ENCODE measurements at regions not wholly inside any gene's neighbourhood (a gene's known extent, or its start where the extent isn't known, plus 50 kb on each side); places are given as distances from the start of the nearest gene placed in this dataset.
"Not testable (repeated sequence)": the region's sequence is repeated elsewhere in the genome, so short reads cannot be mapped to it uniquely, and the experiment has no call there.

DNA sequence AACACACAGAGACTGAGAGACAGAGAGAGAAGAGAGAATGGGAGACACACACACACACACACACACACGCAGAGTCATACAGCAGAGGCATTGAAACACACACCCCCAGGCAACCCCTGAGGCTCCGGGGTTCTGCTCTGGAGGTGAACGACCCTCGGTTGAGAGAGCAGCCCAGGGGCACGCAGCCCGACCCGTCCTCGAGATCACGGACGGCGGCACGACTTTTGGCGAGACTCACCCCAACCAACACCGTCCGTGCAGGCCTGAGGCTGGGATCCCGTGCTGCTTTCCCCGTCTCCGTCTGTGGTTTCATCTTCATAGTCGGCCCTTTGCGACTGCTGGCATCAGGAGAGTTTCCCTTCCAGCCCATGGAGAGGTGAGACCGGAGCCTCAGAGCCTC lies 683.9 kb upstream of the TPTE start:
- H3K27ac ChIP-seq (ENCODE audit: extremely low read depth, low read depth, low read length); H4K20me1 ChIP-seq (replicated peaks; ENCODE audit: control insufficient read depth, insufficient read depth, low read length); intact Hi-C loops (cut with micrococcal nuclease); H3K79me2 ChIP-seq (ENCODE audit: control insufficient read depth, insufficient read depth, low read length); ATAC-seq; CTCF ChIA-PET (ENCODE audit: low intra/inter-chr PET ratio); POLR2A ChIA-PET; H3K9me1 ChIP-seq (ENCODE audit: control insufficient read depth, insufficient read depth, low read length); H3K27me3 ChIP-seq (ENCODE audit: control insufficient read depth in 2 of 2, insufficient read depth in 2 of 2, low read length in 2 of 2); FAIRE-seq; in situ Hi-C loops (cut with MboI); H3K9me3 ChIP-seq (replicated peaks; ENCODE audit: control insufficient read depth, insufficient read depth, low read depth, low read length); DNase-seq (ENCODE audit: extremely low read depth in 1 of 4, low spot score in 3 of 4); H3K36me3 ChIP-seq (ENCODE audit: control insufficient read depth, insufficient read depth, low read length): not testable (repeated sequence)
- TF ChIP-seq KDM5B (IDR thresholded peaks at IDR 0.05; ENCODE audit: insufficient replicate concordance, low read depth, low read length): peak; percentile 29
- Histone ChIP-seq H3K4me3 (peak overlapping the region; percentile 43), H3K9ac (ENCODE audit: insufficient read depth in 1 of 2, low read depth in 2 of 2, low read length in 2 of 2) (peak overlapping the region; percentile 42 to 81), H3K4me1 (replicated peaks in 1 of 2; ENCODE audit: control insufficient read depth in 2 of 2, insufficient read depth in 2 of 2, low read length in 2 of 2) (peaks cover 3 to 26% of the 10 kb centered on the region in 2 experiments; a peak in 3 of 5 replicates), H3K4me2 (ENCODE audit: insufficient read depth, low read length) (peak overlapping the region; percentile 77), H2AFZ (ENCODE audit: low read depth, low read length) (peak overlapping the region; percentile 84)
- WGBS (ENCODE audit: insufficient coverage, low coverage, missing lambda C conversion rate): 40% methylated on average over 20 of the region's 21 CpGs
- TSS peak; percentile 30 for BruUV-seq (replicated peaks)

DNA sequence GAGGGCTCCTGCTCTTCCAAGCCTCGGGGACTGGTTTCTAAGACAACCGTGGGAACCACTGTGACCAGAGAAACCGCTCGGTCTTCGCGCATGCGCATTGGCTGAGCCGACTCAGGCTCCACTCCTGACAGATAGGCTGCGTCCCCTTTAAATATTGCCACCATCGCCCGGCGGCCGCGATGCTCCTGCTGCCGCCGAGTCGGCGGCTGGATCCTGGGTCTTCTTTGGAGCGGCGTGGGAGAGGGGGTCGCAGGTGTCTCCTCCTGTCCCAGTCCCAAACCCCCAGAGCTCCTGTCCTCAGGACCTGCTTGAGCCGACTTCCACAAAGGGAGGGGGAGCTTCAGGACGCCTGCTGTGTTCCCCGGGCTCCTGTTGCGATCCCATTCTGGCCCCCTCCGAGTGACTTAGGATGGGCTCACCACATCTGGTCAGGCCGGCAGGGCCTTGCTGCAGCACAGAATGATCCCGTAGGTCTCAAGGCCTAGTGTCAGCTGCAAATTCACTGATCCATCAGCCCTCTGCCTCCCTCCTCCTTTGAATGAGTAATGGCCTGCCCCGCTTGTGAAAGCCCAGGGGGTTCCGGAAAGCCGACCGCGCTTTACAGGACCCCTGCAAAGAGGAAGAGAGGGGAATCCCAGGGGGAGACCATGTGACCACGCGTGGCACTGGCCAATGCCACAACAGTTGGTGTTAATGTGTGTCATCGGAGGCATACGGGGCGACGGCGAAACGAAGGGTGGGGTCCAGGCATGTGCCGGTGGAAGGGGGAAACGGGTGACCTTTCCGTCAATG lies 683.2 kb upstream of the TPTE start:
- H4K20me1 ChIP-seq (replicated peaks; ENCODE audit: control insufficient read depth, insufficient read depth, low read length): no peaks in the 10 kb centered on the region
- DNase-seq (ENCODE audit: extremely low read depth in 1 of 4, low spot score in 3 of 4) (peak; percentile 35 to 90 (median 44)), FAIRE-seq (no peak), ATAC-seq (peak; percentile 42; the same call in 2 of the 3 replicates)
- 26% methylated on average over 44 of the region's 44 CpGs for WGBS (ENCODE audit: insufficient coverage, low coverage, missing lambda C conversion rate)
- TSS peak; percentile 23 for BruUV-seq (replicated peaks)
- no peaks in the 10 kb centered on the region for H3K27me3 ChIP-seq (ENCODE audit: control insufficient read depth in 2 of 2, insufficient read depth in 2 of 2, low read length in 2 of 2)
- H3K4me3 ChIP-seq: peak overlapping the region; percentile 43
- peak overlapping the region; percentile 84 for H2AFZ ChIP-seq (ENCODE audit: low read depth, low read length)
- intact Hi-C loops (cut with micrococcal nuclease): no loop called here
- peak overlapping the region; percentile 23; the same call in 1 of the 3 replicates for H3K27ac ChIP-seq (ENCODE audit: extremely low read depth, low read depth, low read length)
- no peaks in the 10 kb centered on the region for H3K9me3 ChIP-seq (replicated peaks; ENCODE audit: control insufficient read depth, insufficient read depth, low read depth, low read length)
- no peaks in the 10 kb centered on the region for H3K9me1 ChIP-seq (ENCODE audit: control insufficient read depth, insufficient read depth, low read length)
- ChIA-PET CTCF (ENCODE audit: low intra/inter-chr PET ratio) (no interaction called here), POLR2A (no interaction called here)
- peak overlapping the region; percentile 10 to 81; a peak in 3 of 4 replicates for H3K9ac ChIP-seq (ENCODE audit: insufficient read depth in 1 of 2, low read depth in 2 of 2, low read length in 2 of 2)
- H3K79me2 ChIP-seq (ENCODE audit: control insufficient read depth, insufficient read depth, low read length): peaks cover 10% of the 10 kb centered on the region; the same call in 2 of the 3 replicates
- peak overlapping the region; percentile 77 for H3K4me2 ChIP-seq (ENCODE audit: insufficient read depth, low read length)
- H3K36me3 ChIP-seq (ENCODE audit: control insufficient read depth, insufficient read depth, low read length): no peaks in the 10 kb centered on the region
- H3K4me1 ChIP-seq (replicated peaks in 1 of 2; ENCODE audit: control insufficient read depth in 2 of 2, insufficient read depth in 2 of 2, low read length in 2 of 2): peaks cover 3 to 26% of the 10 kb centered on the region in 2 experiments; a peak in 3 of 5 replicates
- in situ Hi-C loops (cut with MboI): no loop called here
- TF ChIP-seq, protein P1, sequence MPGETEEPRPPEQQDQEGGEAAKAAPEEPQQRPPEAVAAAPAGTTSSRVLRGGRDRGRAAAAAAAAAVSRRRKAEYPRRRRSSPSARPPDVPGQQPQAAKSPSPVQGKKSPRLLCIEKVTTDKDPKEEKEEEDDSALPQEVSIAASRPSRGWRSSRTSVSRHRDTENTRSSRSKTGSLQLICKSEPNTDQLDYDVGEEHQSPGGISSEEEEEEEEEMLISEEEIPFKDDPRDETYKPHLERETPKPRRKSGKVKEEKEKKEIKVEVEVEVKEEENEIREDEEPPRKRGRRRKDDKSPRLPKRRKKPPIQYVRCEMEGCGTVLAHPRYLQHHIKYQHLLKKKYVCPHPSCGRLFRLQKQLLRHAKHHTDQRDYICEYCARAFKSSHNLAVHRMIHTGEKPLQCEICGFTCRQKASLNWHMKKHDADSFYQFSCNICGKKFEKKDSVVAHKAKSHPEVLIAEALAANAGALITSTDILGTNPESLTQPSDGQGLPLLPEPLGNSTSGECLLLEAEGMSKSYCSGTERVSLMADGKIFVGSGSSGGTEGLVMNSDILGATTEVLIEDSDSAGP (CRISPR knock-in tag; IDR thresholded peaks at IDR 0.05): peak; percentile 89
- TF ChIP-seq MEIS2 (IDR thresholded peaks at IDR 0.05; ENCODE audit: partially characterized antibody): peak; percentile 45
- no peak for TF ChIP-seq SRSF9 (IDR thresholded peaks at IDR 0.05; ENCODE audit: borderline replicate concordance, low read depth, low read length)
- TF ChIP-seq RFX1 (IDR thresholded peaks at IDR 0.05): peak; percentile 73
- TF ChIP-seq POLR2G (IDR thresholded peaks at IDR 0.05; ENCODE audit: low read depth, low read length): peak; percentile 56
- TF ChIP-seq, protein P2, sequence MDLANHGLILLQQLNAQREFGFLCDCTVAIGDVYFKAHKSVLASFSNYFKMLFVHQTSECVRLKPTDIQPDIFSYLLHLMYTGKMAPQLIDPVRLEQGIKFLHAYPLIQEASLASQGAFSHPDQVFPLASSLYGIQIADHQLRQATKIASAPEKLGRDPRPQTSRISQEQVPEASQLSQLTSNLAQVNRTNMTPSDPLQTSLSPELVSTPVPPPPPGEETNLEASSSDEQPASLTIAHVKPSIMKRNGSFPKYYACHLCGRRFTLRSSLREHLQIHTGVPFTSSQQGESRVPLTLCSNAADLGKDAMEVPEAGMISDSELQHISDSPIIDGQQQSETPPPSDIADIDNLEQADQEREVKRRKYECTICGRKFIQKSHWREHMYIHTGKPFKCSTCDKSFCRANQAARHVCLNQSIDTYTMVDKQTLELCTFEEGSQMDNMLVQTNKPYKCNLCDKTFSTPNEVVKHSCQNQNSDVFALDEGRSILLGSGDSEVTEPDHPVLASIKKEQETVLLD (IDR thresholded peaks at IDR 0.05): peak; percentile 74; the same call in 1 of the 2 replicates
- TF ChIP-seq, protein P3, sequence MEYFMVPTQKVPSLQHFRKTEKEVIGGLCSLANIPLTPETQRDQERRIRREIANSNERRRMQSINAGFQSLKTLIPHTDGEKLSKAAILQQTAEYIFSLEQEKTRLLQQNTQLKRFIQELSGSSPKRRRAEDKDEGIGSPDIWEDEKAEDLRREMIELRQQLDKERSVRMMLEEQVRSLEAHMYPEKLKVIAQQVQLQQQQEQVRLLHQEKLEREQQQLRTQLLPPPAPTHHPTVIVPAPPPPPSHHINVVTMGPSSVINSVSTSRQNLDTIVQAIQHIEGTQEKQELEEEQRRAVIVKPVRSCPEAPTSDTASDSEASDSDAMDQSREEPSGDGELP (CRISPR knock-in tag; IDR thresholded peaks at IDR 0.05; ENCODE audit: borderline replicate concordance): peak; percentile 25; the same call in 1 of the 2 replicates
